NCI-H69 (cell line): ENCODE measurements at regions not wholly inside any gene's neighbourhood (a gene's known extent, or its start where the extent isn't known, plus 50 kb on each side); places are given as distances from the start of the nearest gene placed in this dataset.
A peak's percentile ranks its signal among the peaks of the same experiment; 100 is the strongest.
"Not testable (repeated sequence)": the region's sequence is repeated elsewhere in the genome, so short reads cannot be mapped to it uniquely, and the experiment has no call there.

ENCODE experiments used
- DNase-seq: peaks from one replicate; lab custom pipeline; 2025; lab: John Stamatoyannopoulos, UW

DNA sequence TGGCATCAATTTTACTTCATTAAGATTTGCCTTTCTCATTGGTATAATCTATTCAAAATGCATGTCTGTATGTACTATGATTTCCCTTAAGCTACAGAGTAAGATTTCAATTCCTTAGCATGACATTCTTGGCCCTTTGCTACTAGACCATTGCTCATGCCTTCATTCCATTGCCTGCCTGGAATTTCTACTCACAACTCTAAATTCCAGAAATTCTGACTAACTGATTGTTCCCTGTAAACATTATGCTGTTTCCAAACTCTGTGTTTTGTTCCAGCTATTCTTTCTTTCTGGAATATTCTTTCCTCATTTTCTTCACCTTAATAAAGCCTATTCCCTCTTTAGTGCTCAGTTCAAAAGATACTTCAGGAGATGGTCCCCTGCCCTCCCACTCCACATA, 568.8 kb upstream of the SEMA6A start:
- DNase-seq, result no peak

DNA sequence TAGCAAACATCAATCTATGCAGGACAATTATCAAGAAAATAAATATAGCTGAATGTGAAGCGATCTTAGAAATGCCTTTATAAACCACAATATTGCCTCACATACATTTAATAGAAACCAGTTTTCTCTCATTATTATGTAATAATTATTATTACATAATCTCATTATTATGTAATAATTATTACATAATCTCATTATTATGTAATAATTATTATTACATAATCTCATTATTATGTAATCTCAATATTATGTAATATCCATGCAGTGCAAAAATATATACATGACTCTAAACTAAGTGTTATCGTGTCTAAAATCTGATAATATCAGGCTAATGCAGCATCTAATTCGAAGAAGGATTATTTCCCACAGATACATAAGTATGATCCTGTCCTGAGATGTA, 563.9 kb upstream of the SEMA6A start:
- no peak for DNase-seq

DNA sequence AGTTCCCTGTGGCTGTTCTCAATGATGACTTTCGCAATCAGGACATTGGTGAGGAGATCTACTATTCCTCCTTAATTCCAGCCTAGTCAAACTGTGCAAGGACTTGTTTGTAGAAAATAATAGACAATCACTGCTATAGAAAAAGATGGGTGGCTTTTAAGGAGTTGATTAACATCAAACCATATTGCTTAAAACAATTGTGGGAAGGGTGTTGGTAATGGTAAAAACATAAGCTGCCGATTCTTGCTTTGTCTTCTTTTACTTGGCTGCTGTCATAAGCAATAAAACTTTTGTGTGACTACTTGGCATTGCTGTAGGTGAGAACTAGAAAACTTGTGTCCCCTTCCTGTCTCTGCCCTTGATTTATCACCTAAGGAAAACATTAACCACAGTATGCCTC, 561.2 kb upstream of the SEMA6A start:
- DNase-seq, result no peak

DNA sequence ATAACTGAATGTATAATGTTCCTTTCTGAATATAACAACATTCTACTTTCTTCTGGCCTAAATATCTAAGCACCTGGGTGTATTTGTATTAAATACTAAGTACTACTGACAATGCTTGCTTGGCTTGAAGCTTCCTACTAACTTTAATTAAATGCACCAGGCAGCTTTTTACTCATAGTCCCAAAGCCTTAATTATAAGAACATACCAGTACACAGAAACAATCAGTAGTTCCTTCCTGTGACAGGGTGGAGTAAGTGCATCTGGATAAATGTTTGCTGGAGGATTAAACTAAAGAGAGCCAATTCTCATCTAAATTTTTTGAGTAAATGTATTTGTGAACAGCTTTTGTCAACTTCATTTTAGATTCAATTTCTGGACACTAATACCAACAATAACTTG, 558.6 kb upstream of the SEMA6A start:
- DNase-seq, result no peak

DNA sequence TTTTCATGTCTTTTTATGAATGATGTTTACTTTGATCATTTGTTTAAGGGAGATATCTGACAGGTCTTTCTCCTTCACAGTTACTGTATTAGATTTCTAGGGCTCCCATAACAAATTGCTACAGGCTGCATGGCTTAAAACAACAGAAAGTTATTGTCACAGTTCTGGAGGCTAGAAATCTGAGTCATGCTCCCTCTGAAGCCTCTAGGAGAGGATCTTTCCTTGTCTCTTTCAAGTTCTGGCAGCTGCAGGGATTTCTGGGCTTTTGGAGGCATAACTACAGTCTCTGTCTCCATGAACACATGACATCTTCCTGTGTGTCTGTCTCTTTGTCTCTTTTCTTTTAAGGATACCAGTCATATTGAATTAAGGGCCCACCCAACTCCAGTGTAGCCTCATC, 557.3 kb upstream of the SEMA6A start:
- DNase-seq, result peak; percentile 64

DNA sequence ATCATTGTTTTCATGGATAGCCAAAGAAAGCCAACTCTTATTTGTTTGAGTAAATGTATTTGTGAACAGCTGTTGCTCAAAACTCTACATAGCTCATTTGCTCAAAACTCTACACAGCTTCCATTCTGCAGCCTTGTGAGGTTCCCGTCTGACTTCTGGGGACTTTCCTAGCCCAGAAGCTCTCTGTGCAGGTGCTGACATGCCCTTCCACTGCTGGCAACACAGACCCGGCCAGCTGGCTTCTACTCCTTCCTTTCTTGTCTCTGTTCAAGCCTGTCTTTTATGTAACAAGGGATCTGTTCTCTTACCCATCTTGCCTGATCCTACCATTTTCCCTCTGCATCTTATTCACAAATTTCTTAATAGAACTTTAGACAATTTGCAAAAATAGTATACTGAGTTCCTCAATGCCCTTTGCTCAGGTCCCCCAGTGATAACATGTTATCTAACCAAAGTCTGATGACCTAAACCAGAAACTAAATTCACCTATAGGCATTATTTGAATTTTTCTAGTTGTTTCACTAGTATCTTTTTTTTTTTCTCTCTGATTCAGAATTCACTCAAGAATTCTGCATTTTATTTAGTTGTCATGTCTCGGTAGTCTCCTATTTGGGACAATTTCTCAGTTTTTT, 556.5 kb upstream of the SEMA6A start:
- peak; percentile 83 for DNase-seq

DNA sequence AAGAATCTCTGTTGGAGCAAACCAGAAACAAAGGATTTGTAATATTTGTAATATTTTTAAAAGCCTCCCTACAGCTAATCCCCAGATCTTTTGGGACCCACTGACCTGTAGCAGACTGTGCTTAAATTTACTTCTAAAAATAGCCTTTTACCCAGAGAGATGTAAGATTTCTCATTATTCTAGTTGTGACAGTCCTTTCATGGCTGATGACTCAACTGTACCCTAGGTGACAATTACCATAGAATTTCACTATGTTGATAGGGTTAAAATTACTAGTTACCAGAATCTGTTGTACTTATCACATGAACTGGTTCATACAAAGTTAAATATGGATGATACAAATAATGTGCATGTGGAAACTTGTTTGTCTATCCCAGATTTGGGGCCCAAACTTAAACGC, 543.9 kb upstream of the SEMA6A start:
- peak; percentile 83 for DNase-seq

DNA sequence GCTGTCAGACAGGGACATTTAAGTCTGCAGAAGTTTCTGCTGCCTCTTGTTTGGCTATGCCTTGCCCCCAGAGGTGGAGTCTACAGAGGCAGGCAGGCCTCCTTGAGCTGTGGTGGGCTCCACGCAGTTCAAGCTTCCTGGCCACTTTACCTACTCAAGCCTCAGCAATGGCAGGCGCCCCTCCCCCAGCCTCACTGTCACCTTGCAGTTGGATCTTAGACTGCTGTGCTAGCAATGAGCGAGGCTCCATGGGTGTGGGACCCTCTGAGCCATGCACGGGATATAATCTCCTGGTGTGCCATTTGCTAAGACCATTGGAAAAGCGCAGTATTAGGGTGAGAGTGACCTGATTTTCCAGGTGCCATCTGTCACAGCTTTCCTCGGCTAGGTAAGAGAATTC, 542.7 kb upstream of the SEMA6A start:
- not testable (repeated sequence) for DNase-seq

DNA sequence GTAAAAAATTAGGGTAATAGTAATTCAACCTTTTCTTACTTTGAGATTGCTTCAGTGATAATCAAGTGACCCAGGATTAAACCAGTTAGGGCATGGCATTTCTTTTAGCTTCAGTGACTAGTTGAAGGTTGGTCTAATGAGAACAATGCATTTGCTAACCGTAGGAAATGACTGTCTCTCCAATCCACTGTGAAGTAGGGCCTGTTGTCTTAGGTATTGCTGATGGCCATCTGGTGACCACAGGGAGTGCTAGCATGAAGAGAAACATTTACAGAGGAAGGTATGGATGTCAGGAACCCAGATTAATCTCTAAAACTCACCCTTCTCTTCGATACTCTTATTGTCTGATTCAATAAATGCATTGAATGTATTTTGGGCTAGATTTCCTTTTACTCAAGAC, 535.9 kb upstream of the SEMA6A start:
- no peak for DNase-seq

DNA sequence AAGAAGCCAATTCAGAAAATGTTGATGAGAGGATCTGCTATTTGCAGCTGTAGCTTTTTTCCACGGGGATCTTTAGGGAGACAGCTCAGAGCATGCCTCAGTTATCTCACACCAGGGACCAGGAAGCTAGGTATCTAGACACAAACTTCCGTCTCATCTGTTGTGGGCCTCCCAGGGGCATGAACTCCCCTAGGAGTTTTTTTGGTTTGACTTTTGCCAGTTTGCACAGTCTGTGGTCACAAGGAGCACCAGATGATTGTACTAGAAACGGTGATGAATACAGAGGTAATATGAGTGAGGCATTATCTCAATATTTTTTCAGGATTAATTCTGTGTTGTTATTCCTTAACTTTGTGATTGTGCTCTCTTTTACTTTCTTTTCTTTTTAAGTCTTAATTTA, 533.2 kb upstream of the SEMA6A start:
- DNase-seq, result no peak

DNA sequence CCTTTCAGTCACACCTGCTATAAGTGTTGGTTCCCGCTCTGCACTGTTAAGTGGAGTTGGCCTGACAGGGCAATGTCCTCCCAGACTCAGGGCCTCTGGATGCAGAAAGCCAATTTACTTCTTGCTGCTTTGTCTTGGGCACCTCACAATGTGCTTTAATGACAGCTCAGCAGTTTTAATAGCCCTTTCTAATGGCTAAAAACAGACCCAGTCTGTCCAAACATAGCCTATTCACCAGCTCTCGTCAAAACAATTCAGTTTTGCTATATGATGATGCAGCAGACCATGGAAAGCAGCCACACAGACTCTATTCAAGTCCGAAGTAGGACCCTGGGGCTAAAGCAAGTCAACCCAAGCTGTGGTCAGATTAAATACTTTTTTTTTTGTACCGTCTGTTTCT, 529.1 kb upstream of the SEMA6A start:
- DNase-seq, result peak; percentile 99

DNA sequence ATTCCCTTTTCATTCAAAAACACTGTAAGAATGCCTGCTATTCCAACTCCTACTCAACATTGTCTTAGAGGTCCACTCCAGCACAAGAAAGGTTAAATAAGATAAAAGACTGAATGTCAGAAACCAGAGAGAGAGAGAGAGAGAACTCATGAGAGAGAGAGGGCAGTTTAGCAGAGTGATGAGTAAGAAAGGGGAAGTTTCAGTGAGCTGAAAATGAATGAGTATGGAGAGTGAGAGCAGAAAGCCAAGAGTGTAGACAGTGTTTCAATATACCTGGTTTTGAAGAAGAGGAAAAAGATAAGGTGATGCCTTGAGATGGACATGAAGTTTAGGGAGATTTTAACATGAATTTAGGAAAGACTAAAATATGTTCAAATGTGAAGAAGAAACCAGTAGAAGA, 528.0 kb upstream of the SEMA6A start:
- peak; percentile 36 for DNase-seq

DNA sequence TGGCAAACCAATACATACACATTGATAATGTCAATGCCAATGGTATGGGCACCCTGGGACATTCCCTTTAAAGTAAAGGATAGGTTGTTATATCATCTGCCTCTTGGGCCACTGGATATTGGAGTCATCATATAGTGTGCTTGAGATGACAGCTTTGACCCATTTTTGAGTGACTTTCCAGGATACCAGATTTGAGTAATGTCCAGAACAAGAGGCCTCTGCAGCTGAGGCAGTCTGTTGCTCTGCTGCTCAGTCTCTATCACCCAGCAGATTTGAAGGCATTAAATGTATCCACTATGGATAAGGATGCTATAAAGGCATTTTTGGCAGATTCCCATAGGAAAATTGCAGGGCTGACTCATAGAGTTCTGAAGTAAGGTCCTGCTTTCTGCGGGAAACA, 525.6 kb upstream of the SEMA6A start:
- DNase-seq, result no peak

DNA sequence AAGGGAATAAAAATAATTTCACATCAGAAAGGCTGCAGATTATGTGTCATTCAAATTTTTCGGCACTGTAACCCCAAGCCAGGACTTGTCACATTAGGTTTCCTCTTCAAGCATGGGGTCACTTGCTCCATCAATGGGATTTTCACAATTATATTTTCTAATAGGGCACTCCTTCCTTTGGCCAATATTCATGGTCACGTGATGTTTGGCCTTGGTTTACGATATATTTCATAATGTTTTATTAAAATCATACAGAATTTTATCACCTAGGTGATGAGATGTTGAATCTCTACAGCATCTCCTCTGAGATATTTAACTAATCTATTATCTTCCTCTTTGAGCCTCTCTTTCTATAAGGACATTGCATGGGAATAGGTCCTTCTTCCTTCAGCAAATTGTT, 523.5 kb upstream of the SEMA6A start:
- DNase-seq, result no peak

DNA sequence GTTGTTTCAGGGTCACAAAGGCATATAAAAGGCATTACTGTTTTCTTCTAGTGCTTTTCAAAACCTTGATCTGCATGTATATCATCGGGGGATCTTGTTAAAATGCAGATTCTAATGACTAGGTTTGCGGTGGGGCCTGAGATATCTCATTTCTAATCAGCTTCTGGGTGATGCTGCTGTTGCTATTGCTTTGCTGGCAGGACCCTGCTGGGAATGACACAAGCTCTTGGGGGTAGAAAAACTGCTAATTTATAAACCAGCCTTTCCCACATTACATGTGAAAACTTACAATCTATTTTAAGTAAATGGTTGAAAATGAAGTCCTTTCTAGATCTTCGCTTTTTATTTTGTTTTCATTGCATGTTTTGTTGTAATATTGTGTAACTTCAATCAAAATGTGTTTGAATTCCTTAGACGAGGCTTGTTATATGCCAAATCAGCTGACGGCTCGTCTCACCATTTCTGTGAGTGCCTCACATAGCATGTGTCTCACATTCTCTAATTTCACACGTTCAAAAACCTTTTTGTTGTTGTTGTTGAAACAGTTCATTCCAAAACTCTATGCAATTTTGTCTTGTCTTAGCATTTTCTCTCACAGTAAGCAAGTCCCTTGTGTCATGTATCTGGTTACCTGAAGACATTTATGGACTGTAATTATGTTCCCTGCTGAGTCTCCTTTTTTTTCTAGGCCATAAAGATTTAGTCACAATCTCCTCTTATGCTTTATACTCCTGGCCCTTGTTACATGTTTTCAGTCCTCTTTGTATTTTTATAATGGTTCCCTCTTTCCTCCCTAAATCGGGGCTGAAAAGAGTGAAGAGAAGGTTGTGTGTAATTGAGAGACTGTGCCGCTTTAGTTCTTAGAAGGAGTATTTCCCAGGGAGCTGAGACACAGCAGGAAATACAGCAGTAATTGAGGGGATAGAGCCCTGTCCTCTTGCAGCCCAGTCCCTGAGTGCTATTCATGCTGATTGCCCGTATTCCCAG, 521.0 kb upstream of the SEMA6A start:
- peak; percentile 93 for DNase-seq

DNA sequence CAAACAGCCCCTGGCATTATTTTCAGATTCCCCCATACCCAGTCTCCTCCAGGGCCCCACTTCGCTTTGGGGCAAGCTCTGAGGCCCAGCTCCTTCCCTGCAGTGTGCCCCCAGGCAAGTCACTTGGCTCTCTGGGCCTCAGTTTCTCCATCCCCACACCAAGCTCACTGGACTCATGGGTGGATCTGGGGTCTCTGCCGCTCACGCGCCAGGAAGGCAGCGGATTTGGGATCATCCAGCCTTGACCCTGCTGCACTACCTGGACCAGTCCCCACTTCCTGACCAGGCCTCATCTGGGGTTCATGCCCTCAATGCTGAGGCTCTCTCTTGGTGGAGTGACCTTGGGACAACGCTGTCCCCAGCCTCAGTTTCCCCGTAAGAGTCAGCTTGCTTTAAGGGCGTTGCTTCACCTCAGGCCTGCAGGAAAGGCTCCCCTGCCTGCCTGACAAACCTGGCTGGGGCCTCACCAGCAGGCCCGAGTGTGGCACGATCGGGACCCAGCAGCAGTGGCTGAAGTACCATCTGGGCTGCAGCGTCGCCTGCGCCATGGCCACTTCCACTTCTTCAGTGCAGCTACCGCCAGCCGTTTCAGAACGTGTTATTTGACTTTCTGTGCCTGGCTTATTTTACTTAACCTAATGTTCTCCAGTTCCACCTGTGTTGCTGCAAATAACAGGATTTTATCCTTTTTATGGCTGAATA, 519.6 kb upstream of the SEMA6A start:
- DNase-seq, result no peak

DNA sequence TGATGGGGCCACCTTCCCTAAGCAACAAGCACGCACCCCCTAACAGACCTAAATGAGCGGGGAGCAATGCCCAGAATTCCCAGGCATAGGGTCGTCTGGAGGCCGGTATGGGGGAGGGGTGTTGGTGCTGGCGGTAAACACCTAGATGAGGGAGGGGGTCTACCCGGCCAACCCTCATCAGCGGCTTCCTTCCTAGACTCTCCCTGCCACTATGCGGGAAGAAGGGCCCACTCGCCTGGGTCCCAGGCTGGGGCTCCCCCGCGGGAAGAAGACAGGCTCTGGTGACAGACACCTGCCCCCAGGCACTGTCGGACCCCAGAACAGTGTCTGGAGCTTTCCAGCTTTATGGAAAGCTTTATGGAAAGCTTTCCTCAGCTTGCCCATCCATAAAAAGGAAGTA, 519.0 kb upstream of the SEMA6A start:
- DNase-seq, result no peak

DNA sequence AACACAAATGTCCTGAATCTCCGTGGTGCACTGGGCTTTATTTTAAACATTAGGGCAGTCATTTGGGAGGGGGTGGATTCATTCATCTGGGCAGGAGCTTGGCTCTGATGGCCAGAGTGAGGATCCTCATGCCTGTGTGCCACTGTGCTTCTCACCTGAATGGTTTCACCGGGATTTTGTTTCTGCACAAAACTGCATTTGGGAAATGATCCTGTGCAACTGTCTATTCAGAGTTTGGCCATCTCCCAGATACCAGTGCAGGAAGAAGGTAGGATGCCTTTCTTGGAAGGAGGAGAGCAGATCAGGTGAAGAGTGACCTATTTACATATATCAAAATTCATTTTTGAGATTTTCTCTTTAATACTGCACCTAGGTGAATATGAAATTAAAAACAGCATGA, 514.4 kb upstream of the SEMA6A start:
- DNase-seq, result no peak

DNA sequence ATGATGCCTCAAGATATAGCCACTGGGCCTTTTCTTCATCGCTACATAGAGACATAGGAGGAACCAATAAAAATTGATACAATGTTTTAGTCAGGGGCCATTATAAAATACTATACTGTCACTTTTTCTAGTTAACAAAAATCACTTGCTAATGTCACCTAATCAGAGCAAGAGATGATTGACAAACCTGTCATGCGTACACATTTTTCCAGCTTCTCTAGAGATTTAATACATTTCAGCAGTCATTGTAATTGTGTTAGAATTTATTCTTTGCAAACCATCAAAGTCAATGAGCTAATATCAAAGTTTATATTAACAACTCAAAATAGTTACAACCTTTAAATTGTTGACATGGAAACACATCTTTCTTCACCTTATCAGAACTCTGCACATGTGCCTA, 513.6 kb upstream of the SEMA6A start:
- no peak for DNase-seq

DNA sequence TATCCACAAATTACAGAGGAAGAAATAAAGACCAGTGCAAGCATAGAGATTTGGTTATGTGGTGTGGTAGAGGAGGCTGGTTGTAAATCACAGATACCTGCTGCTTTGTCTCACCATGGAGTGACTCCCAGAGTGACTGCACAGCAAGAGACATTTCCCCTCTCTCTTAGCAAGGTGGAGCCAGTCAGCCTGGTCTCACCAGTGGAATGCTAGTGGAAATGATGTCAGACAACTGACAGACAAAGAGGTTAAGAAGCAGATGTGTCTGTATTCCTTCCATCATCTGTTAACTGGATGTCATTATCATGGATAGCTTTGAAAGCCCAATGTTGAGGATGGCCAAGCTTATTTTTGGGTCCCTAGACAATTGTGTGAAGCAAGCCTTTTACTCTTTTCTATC, 509.4 kb upstream of the SEMA6A start:
- DNase-seq, result peak; percentile 85

DNA sequence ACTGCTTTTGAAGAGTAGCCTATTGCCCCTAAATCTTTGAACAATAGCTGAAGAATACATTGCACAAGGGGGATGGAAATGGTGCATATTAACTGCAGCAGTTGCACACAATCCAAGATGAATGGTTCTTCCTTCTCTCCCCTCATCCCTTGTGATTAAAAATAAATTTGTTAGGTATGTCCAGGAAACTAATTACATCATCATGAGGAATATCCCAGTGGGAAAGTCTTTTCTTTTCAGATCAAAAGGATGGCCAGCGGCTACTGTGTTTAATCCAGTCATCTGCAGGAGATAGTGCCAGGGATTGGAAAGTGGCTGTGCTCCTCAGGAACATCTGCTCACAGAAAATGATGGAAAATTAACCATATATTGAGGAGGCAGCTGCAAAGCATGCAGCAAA, 508.4 kb upstream of the SEMA6A start:
- peak; percentile 91 for DNase-seq

DNA sequence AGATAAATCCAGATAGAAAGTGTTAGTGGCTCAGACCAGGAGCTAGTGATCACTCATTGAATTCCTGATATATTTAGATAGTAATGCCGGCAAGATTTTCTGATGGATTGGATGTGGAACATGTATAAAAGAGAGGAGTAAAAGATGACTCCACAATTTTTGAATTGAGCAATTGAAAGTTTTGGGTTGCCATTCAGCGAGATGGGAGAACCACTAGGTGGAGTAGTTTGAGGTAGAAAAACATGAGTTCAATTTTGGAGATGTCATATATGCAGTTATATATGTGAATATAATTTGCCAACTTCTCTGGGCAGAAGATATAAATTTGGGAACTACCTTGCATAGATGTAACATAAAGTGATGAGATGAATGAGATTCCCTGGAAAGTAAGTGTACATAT, 502.5 kb upstream of the SEMA6A start:
- peak; percentile 56 for DNase-seq

DNA sequence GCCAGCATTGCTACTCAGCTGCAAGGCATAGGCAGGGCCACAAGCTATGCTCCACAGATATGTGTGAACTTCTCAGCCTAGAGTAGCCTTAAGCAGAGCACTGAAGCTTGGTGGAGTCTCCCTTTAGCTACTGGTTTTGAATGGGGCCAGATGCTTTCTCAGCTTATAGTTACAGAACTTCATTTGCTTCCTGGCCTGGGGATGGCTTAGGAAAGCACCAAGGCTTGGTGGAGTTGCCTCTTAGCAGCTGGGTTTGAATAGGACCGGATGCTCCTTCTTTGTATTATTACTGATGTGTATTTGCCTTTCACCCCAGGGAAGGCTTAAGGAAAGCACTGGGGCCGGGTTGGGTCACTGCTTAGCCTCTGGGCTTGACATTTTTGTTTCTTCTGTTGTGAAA, 497.8 kb upstream of the SEMA6A start:
- peak; percentile 98 for DNase-seq
